ENCODE measurements at regions not wholly inside any gene's neighbourhood (a gene's known extent, or its start where the extent isn't known, plus 50 kb on each side); places are given as distances from the start of the nearest gene placed in this dataset.
"Not testable (repeated sequence)": the region's sequence is repeated elsewhere in the genome, so short reads cannot be mapped to it uniquely, and the experiment has no call there.

DNA sequence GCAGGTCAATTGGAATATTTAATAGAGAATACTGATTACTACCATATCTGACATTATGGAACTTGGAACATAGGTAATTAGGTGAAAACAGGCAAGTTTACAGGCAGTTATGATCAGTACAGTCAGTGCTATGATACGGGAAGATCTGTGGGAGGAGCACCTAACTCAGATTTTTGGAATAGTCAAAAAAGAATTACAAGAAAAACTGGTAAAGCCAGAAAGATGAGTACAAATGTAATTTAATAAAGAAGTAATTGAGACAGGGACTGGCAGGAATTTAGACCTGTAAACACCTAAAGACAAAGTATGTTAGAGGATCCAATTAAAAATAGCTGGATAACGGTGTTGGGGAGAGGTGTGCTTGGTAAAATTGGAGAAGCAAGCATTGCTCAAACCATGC is 206.5 kb upstream of the ANO5 start:
- no peaks in the 10 kb centered on the region for H3K9me3 ChIP-seq (ENCODE audit: low read length)
- no peak overlapping the region for H2AFZ ChIP-seq (ENCODE audit: low read length)
- no peak overlapping the region for H3K9ac ChIP-seq (ENCODE audit: low read length)
- DNase-seq: no peak
- H3K79me2 ChIP-seq (ENCODE audit: low read length): no peaks in the 10 kb centered on the region
- no peaks in the 10 kb centered on the region for H3K36me3 ChIP-seq (ENCODE audit: insufficient read depth, low read length)
- no peaks in the 10 kb centered on the region for H3K9me2 ChIP-seq (replicated peaks; ENCODE audit: insufficient read depth, low read length)
- no peaks in the 10 kb centered on the region for H4K20me1 ChIP-seq (ENCODE audit: insufficient read depth, low read depth, low read length)
- no peak overlapping the region for H3K4me3 ChIP-seq (ENCODE audit: low read length)
- no peaks in the 10 kb centered on the region for H3K27me3 ChIP-seq (ENCODE audit: low read length)
- no peaks in the 10 kb centered on the region for H3K4me1 ChIP-seq (ENCODE audit: low read length)
- H3K27ac ChIP-seq (ENCODE audit: low read length): no peak overlapping the region
- H3K4me2 ChIP-seq (ENCODE audit: low read depth, low read length, poor library complexity, severe bottlenecking): no peak overlapping the region

DNA sequence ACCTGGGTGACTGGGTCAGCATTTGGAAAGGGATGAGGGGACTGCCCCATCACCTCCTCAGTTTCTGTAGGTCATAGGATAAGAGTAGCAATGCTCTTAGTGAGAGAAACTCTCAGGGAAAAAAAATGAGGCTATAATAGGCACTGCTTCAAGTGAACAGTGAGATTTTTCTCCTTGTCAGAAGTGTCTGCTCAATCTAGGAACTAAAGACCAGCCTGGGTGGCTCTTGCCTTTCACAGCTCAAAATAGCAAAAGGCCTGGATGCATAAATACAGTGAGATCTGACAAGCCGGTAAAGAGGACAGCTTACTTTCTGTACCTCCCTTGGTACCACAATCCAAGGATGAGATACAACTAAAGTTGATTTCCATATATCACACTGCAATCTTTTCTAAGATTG is 205.6 kb upstream of the ANO5 start:
- Histone ChIP-seq H3K27me3 (ENCODE audit: low read length) (no peaks in the 10 kb centered on the region), H3K27ac (ENCODE audit: low read length) (no peak overlapping the region), H3K4me2 (ENCODE audit: low read depth, low read length, poor library complexity, severe bottlenecking) (no peak overlapping the region), H3K4me1 (ENCODE audit: low read length) (no peaks in the 10 kb centered on the region), H4K20me1 (ENCODE audit: insufficient read depth, low read depth, low read length) (no peaks in the 10 kb centered on the region), H3K79me2 (ENCODE audit: low read length) (no peaks in the 10 kb centered on the region), H3K4me3 (ENCODE audit: low read length) (no peak overlapping the region), H2AFZ (ENCODE audit: low read length) (no peak overlapping the region), H3K36me3 (ENCODE audit: insufficient read depth, low read length) (no peaks in the 10 kb centered on the region), H3K9me3 (ENCODE audit: low read length) (no peaks in the 10 kb centered on the region), H3K9me2 (replicated peaks; ENCODE audit: insufficient read depth, low read length) (no peaks in the 10 kb centered on the region), H3K9ac (ENCODE audit: low read length) (no peak overlapping the region)
- DNase-seq: no peak

DNA sequence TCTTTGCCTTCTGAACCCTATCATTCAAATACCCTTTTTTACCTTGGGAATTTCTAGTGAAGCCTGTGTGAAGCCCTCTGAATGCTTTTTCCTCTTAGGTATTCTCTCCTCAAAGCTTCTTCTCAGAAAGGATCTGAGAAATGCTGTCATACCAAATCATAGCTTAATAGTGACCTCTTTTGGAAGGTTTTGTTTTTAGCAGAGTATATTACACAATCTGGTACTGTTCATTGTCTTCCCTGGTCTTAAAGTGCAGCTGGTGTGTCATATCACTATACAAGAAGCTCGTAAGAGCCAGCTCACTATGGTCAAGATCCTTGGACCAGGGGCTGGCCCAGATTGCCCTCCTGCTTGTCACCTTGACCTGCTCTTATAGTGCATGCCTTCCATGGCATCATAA is 204.4 kb upstream of the ANO5 start:
- no peak overlapping the region for H2AFZ ChIP-seq (ENCODE audit: low read length)
- no peak overlapping the region for H3K27ac ChIP-seq (ENCODE audit: low read length)
- no peaks in the 10 kb centered on the region for H3K9me2 ChIP-seq (replicated peaks; ENCODE audit: insufficient read depth, low read length)
- no peak overlapping the region for H3K9ac ChIP-seq (ENCODE audit: low read length)
- H3K9me3 ChIP-seq (ENCODE audit: low read length): no peaks in the 10 kb centered on the region
- H4K20me1 ChIP-seq (ENCODE audit: insufficient read depth, low read depth, low read length): no peaks in the 10 kb centered on the region
- no peaks in the 10 kb centered on the region for H3K79me2 ChIP-seq (ENCODE audit: low read length)
- no peak overlapping the region for H3K4me3 ChIP-seq (ENCODE audit: low read length)
- DNase-seq: peak; percentile 52
- no peaks in the 10 kb centered on the region for H3K36me3 ChIP-seq (ENCODE audit: insufficient read depth, low read length)
- no peak overlapping the region for H3K4me2 ChIP-seq (ENCODE audit: low read depth, low read length, poor library complexity, severe bottlenecking)
- no peaks in the 10 kb centered on the region for H3K4me1 ChIP-seq (ENCODE audit: low read length)
- no peaks in the 10 kb centered on the region for H3K27me3 ChIP-seq (ENCODE audit: low read length)

DNA sequence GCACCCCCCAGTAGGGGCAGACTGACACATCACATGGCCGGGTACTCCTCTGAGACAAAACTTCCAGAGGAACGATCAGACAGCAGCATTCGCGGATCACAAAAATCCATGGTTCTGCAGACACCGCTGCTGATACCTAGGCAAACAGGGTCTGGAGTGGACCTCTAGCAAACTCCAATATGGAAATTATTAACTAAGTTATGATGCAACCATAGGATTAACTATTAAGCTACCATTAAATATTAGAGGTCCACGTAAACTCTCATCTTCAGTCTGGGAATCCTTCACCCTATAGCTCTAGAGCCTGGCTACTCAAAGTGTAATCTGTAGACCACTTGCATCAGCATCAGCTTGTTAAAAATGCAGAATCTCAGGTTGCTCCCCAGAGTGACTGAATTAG is 191.1 kb upstream of the ANO5 start:
- H3K4me2 ChIP-seq (ENCODE audit: low read depth, low read length, poor library complexity, severe bottlenecking); H3K27me3 ChIP-seq (ENCODE audit: low read length); H3K9me2 ChIP-seq (replicated peaks; ENCODE audit: insufficient read depth, low read length); H3K9me3 ChIP-seq (ENCODE audit: low read length); H3K4me3 ChIP-seq (ENCODE audit: low read length); H3K4me1 ChIP-seq (ENCODE audit: low read length); H3K36me3 ChIP-seq (ENCODE audit: insufficient read depth, low read length); H3K27ac ChIP-seq (ENCODE audit: low read length); DNase-seq; H3K79me2 ChIP-seq (ENCODE audit: low read length); H4K20me1 ChIP-seq (ENCODE audit: insufficient read depth, low read depth, low read length); H2AFZ ChIP-seq (ENCODE audit: low read length); H3K9ac ChIP-seq (ENCODE audit: low read length): not testable (repeated sequence)

DNA sequence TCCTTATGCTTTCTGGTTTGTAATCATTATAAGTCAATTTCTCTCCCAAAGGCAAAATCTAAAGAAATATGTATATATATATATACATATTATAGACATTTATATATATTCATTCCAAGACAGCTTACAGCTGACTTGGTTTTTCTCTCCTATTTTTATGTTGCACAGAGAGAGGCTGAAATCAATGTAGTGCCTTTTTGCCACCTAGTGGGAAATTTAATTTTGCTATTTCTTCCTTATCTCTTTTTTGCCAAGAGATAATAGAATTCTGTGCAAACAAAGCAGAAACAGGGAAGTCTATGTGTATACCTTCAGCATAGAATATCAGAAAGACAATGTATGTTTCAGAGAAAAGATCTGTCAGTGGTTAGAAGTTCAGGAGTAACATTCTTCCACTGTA is 186.0 kb upstream of the ANO5 start:
- H3K4me3 ChIP-seq (ENCODE audit: low read length): no peak overlapping the region
- H3K9ac ChIP-seq (ENCODE audit: low read length): no peak overlapping the region
- H3K9me2 ChIP-seq (replicated peaks; ENCODE audit: insufficient read depth, low read length): no peaks in the 10 kb centered on the region; the same call in 1 of the 2 replicates
- H3K27me3 ChIP-seq (ENCODE audit: low read length): no peaks in the 10 kb centered on the region
- H3K79me2 ChIP-seq (ENCODE audit: low read length): no peaks in the 10 kb centered on the region
- no peak for DNase-seq
- H3K36me3 ChIP-seq (ENCODE audit: insufficient read depth, low read length): no peaks in the 10 kb centered on the region
- no peak overlapping the region for H2AFZ ChIP-seq (ENCODE audit: low read length)
- no peak overlapping the region for H3K4me2 ChIP-seq (ENCODE audit: low read depth, low read length, poor library complexity, severe bottlenecking)
- no peaks in the 10 kb centered on the region for H3K9me3 ChIP-seq (ENCODE audit: low read length)
- H3K4me1 ChIP-seq (ENCODE audit: low read length): no peaks in the 10 kb centered on the region
- no peak overlapping the region for H3K27ac ChIP-seq (ENCODE audit: low read length)
- H4K20me1 ChIP-seq (ENCODE audit: insufficient read depth, low read depth, low read length): no peaks in the 10 kb centered on the region

DNA sequence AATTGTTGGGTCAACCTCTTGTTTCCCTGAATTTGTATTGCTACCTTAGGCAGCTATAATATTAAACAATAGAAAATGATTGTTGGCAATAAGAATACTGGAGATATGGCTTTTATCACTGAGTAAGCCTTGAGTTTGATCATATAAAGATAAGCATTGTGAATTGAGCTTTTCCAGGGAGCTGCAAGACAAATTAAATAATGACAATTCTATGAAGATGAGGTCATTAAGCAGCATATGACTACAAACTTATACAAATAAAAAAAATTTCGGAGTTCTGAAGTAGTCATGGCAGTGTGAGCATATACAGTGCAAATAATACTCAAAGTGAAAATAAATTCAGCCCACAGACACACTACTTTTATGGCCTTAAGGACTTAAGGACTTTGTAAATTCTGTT is 161.1 kb upstream of the ANO5 start:
- Histone ChIP-seq H3K4me3 (ENCODE audit: low read length) (no peak overlapping the region), H3K9ac (ENCODE audit: low read length) (no peak overlapping the region), H3K79me2 (ENCODE audit: low read length) (no peaks in the 10 kb centered on the region), H3K27ac (ENCODE audit: low read length) (no peak overlapping the region), H3K36me3 (ENCODE audit: insufficient read depth, low read length) (no peaks in the 10 kb centered on the region), H3K9me3 (ENCODE audit: low read length) (no peaks in the 10 kb centered on the region), H3K4me1 (ENCODE audit: low read length) (no peaks in the 10 kb centered on the region), H2AFZ (ENCODE audit: low read length) (no peak overlapping the region), H3K27me3 (ENCODE audit: low read length) (no peaks in the 10 kb centered on the region), H3K4me2 (ENCODE audit: low read depth, low read length, poor library complexity, severe bottlenecking) (no peak overlapping the region), H3K9me2 (replicated peaks; ENCODE audit: insufficient read depth, low read length) (no peaks in the 10 kb centered on the region), H4K20me1 (ENCODE audit: insufficient read depth, low read depth, low read length) (no peaks in the 10 kb centered on the region)
- DNase-seq: no peak

DNA sequence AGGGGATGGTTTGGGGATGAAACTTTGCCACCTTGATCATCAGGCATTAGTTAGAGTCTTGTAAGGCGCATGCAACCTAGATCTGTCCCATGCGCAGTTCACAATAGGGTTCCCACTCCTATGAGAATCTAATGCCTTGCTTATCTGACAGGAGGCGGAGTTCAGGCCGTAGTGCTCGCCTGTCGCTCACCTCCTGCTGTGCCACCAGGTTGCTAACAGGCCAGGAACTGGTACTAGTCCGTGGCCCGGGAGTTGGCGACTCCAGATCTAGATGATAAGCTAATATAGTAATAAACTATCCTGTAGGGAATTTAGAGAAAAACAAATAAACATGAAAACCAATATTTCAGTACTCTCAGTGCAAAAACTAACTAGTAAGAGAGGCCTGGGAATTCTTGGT is 155.4 kb upstream of the ANO5 start:
- H3K4me1 ChIP-seq (ENCODE audit: low read length): no peaks in the 10 kb centered on the region
- H3K4me3 ChIP-seq (ENCODE audit: low read length): no peak overlapping the region
- H3K9me3 ChIP-seq (ENCODE audit: low read length): no peaks in the 10 kb centered on the region
- H3K4me2 ChIP-seq (ENCODE audit: low read depth, low read length, poor library complexity, severe bottlenecking): no peak overlapping the region
- no peaks in the 10 kb centered on the region for H3K9me2 ChIP-seq (replicated peaks; ENCODE audit: insufficient read depth, low read length)
- H3K79me2 ChIP-seq (ENCODE audit: low read length): no peaks in the 10 kb centered on the region
- H3K27ac ChIP-seq (ENCODE audit: low read length): no peak overlapping the region
- H3K27me3 ChIP-seq (ENCODE audit: low read length): no peaks in the 10 kb centered on the region
- H4K20me1 ChIP-seq (ENCODE audit: insufficient read depth, low read depth, low read length): no peaks in the 10 kb centered on the region
- no peak overlapping the region for H3K9ac ChIP-seq (ENCODE audit: low read length)
- no peak for DNase-seq
- H3K36me3 ChIP-seq (ENCODE audit: insufficient read depth, low read length): no peaks in the 10 kb centered on the region
- H2AFZ ChIP-seq (ENCODE audit: low read length): no peak overlapping the region

DNA sequence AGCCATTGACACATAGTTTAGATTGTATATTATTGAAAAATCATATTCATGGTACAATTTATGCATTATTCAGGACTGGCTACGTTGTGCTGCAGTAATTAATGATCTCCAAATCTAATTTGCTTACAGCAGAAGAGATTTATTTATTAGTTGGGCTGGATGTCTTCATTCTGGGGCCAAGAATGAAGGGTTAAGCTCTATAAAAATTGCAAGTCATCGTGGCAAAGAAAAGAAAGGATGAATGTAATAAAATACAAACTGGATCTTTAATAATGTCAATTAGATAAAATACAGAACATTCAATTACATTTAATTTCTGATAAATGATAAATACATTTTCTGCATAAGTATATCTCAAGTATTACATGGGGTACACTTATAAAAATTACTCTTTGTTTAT is 151.8 kb upstream of the ANO5 start:
- Histone ChIP-seq H3K9me2 (replicated peaks; ENCODE audit: insufficient read depth, low read length) (no peaks in the 10 kb centered on the region), H3K27ac (ENCODE audit: low read length) (no peak overlapping the region), H3K9ac (ENCODE audit: low read length) (no peak overlapping the region), H3K9me3 (ENCODE audit: low read length) (no peaks in the 10 kb centered on the region), H3K4me1 (ENCODE audit: low read length) (no peaks in the 10 kb centered on the region), H2AFZ (ENCODE audit: low read length) (no peak overlapping the region), H3K36me3 (ENCODE audit: insufficient read depth, low read length) (no peaks in the 10 kb centered on the region), H3K4me3 (ENCODE audit: low read length) (no peak overlapping the region), H3K27me3 (ENCODE audit: low read length) (no peaks in the 10 kb centered on the region), H3K4me2 (ENCODE audit: low read depth, low read length, poor library complexity, severe bottlenecking) (no peak overlapping the region), H3K79me2 (ENCODE audit: low read length) (no peaks in the 10 kb centered on the region), H4K20me1 (ENCODE audit: insufficient read depth, low read depth, low read length) (no peaks in the 10 kb centered on the region)
- no peak for DNase-seq

DNA sequence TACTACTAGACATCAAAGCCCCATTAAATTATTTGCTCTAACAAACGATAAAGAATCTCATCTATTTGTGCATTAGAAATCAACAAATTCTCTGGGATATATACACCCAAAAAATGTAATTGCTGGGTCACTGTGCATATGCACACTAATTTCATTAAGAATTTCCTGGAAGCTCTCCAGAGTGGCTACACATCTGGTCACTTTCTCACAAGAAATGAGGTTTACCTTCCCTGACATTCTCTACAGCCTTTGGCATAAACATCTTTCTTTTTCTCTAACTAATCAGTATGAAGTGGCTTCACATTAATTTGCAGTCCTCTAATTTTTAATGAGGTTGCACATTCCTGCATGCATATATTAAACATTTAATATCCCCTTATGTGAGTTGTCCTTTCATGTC is 150.8 kb upstream of the ANO5 start:
- H3K9ac ChIP-seq (ENCODE audit: low read length): no peak overlapping the region
- H4K20me1 ChIP-seq (ENCODE audit: insufficient read depth, low read depth, low read length): no peaks in the 10 kb centered on the region
- H3K9me2 ChIP-seq (replicated peaks; ENCODE audit: insufficient read depth, low read length): no peaks in the 10 kb centered on the region
- no peak for DNase-seq
- H3K36me3 ChIP-seq (ENCODE audit: insufficient read depth, low read length): no peaks in the 10 kb centered on the region
- no peaks in the 10 kb centered on the region for H3K9me3 ChIP-seq (ENCODE audit: low read length)
- H2AFZ ChIP-seq (ENCODE audit: low read length): no peak overlapping the region
- no peaks in the 10 kb centered on the region for H3K27me3 ChIP-seq (ENCODE audit: low read length)
- no peak overlapping the region for H3K4me3 ChIP-seq (ENCODE audit: low read length)
- no peak overlapping the region for H3K27ac ChIP-seq (ENCODE audit: low read length)
- H3K4me2 ChIP-seq (ENCODE audit: low read depth, low read length, poor library complexity, severe bottlenecking): no peak overlapping the region
- H3K4me1 ChIP-seq (ENCODE audit: low read length): no peaks in the 10 kb centered on the region
- no peaks in the 10 kb centered on the region for H3K79me2 ChIP-seq (ENCODE audit: low read length)

Measured in Karpas-422 (cell line).